Astrocyte of the spinal cord (primary cell): ENCODE measurements at regions not wholly inside any gene's neighbourhood (a gene's known extent, or its start where the extent isn't known, plus 50 kb on each side); places are given as distances from the start of the nearest gene placed in this dataset.

Experiments used
- DNase-seq: peaks from one replicate; pipeline ENCODE4 v3.0.0; 2011; ENCODE audit warnings: low read depth, low spot score
- H3K4me3 ChIP-seq: 2 replicates; pipeline ENCODE4 v1.5.1; 2011; ENCODE audit warnings: low read depth, mild to moderate bottlenecking, low read length, moderate library complexity
- CTCF ChIP-seq: IDR thresholded peaks from 2 replicates; pipeline ENCODE4 v1.5.1; 2012; ENCODE audit warnings: low read depth, mild to moderate bottlenecking, low read length, inconsistent platforms
- in situ Hi-C: cut with HindIII; loops from 2 replicates; pipeline ENCODE4 v1.10.0; 2017; ENCODE audit warnings: low sequenced_read_pairs

GRCh38 chr7:118104812-118105441, 79.0 kb upstream of the LSM8 start:
- peak; percentile 61 for DNase-seq
- peak; percentile 54 for TF ChIP-seq CTCF
- in situ Hi-C loops = no loop called here
- H3K4me3 ChIP-seq = no peak overlapping the region

- in situ Hi-C loops = no loop called here
- no peak overlapping the region for H3K4me3 ChIP-seq
- no peak for DNase-seq
- no peak for TF ChIP-seq CTCF
Measured at GRCh38 chr7:118109607-118110006, 74.4 kb upstream of the LSM8 start.

- in situ Hi-C loops = no loop called here
- H3K4me3 ChIP-seq = no peak overlapping the region
- DNase-seq = no peak
- no peak for TF ChIP-seq CTCF
Measured at GRCh38 chr7:118110178-118110925, 73.6 kb upstream of the LSM8 start.

GRCh38 chr7:118111347-118111746, 72.6 kb upstream of the LSM8 start:
- no peak for DNase-seq
- no peak for TF ChIP-seq CTCF
- no peak overlapping the region for H3K4me3 ChIP-seq
- in situ Hi-C loops = no loop called here

GRCh38 chr7:118114175-118114574, 69.8 kb upstream of the LSM8 start:
- no peak overlapping the region for H3K4me3 ChIP-seq
- DNase-seq = no peak
- in situ Hi-C loops = no loop called here
- TF ChIP-seq CTCF = no peak

GRCh38 chr7:118129041-118129795, 54.7 kb upstream of the LSM8 start:
- TF ChIP-seq CTCF = no peak
- in situ Hi-C loops = no loop called here
- no peak for DNase-seq
- H3K4me3 ChIP-seq = no peak overlapping the region
